ENCODE measurements at regions not wholly inside any gene's neighbourhood (a gene's known extent, or its start where the extent isn't known, plus 50 kb on each side); places are given as distances from the start of the nearest gene placed in this dataset.
"Not testable (repeated sequence)": the region's sequence is repeated elsewhere in the genome, so short reads cannot be mapped to it uniquely, and the experiment has no call there.

DNA sequence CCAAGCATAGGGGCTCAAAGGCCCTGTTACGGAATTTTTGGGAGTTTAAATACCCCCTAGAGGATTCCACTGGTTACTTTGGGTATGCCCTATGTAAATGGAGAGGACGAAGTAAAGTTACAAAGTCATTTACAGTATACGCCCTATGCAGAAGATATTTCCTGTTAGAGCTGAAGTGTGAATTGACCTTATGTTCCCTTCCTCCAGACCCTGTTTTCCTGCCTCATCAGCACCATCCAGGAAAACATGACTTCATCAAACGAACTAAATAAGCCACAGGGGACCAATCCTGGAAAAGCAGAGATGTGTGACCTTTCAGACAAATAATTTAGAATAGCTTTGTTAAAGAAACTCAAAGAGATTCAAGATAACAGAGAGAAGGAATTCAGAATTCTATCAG lies 177.4 kb downstream of the SQOR start:
- no peak for FAIRE-seq

DNA sequence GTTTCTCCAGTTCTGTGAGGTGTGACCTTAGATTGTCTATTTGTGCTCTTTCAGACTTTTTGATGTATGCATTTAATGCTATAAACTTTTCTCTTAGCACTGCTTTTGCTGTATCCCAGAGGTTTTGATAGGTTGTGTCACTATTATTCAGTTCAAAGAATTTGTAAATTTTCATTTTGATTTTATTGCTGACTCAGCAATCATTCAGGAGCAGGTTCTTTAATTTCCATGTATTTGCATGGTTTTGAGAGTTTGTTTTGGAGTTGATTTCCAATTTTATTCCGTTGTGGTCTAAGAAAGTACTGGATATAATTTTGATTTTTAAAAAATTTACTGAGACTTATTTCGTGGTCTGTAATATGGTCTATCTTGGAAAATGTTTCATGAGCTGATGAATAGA lies 182.7 kb downstream of the SQOR start:
- not testable (repeated sequence) for FAIRE-seq

DNA sequence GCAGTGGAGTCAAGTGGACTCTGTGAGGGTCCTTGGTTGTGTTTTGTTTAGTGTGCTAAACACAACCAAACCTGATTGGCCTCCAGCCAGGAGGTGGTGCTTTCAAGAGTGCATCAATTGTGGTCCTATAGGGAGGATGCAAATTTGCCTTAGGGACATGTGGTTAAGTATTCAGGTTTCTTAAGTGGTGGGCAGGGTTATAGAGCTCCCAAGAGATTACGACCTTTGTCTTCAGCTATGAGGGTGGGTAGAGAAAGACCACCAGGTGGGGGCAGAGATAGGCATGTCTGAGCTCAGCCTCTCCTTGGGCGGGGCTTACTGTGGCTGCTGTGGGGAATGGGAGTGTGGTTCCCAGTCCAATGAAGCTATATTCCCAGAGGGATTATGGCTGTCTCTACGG lies 186.6 kb downstream of the SQOR start:
- FAIRE-seq: no peak

DNA sequence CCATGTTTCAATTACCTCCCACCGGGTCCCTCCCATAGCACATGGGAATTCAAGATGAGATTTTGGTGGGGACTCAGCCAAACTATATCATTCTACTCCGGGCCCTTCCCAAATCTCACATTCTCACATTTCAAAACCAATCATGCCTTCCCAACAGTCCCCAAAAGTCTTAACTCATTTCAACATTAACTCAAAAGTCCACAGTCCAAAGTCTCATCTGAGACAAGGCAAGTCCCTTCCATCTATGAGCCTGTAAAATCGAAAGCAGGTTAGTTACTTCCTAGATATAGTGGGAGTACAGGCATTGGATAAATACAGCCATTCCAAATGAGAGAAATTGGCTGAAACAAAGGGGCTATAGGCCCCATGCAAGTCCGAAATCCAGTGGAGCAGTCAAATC lies 188.1 kb downstream of the SQOR start:
- FAIRE-seq: not testable (repeated sequence)

DNA sequence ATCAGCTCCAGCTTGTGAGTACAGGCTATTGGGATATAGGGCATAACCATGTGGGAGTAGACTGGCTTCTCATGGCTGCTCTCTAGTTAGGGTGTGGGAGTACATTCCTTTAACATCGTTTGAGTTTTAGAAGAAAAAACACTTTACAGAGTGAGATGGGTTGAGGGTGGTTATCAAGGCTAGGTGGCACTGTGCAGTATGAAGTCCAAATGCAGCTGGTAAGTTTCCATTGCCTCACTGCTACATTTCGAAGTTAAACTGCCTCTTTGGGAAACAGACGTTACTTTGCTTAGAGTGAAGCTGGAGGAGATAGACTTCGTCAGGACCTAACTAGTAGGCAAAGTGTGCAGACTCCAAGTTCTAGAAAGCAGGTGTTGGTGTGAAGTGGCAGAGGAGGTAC lies 192.4 kb downstream of the SQOR start:
- no peak for FAIRE-seq

DNA sequence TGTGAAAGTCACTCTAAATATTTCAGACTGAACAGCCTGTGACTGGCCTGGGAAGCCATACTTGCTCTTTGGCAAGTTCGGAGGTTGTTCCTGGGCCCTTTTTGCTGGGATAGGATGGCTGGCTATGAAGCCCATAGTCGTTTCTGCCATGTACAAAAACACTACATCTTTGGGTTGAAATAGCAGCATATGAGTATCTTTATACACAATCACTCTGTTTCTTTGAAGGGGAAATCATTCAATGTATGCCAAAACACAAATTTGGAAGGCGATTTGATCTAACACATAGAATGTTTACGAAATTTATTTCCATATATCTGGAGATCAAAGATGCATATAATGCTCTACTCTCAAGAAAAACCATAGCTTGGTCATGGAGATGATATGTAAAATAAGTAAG lies 192.9 kb downstream of the SQOR start:
- FAIRE-seq: no peak

DNA sequence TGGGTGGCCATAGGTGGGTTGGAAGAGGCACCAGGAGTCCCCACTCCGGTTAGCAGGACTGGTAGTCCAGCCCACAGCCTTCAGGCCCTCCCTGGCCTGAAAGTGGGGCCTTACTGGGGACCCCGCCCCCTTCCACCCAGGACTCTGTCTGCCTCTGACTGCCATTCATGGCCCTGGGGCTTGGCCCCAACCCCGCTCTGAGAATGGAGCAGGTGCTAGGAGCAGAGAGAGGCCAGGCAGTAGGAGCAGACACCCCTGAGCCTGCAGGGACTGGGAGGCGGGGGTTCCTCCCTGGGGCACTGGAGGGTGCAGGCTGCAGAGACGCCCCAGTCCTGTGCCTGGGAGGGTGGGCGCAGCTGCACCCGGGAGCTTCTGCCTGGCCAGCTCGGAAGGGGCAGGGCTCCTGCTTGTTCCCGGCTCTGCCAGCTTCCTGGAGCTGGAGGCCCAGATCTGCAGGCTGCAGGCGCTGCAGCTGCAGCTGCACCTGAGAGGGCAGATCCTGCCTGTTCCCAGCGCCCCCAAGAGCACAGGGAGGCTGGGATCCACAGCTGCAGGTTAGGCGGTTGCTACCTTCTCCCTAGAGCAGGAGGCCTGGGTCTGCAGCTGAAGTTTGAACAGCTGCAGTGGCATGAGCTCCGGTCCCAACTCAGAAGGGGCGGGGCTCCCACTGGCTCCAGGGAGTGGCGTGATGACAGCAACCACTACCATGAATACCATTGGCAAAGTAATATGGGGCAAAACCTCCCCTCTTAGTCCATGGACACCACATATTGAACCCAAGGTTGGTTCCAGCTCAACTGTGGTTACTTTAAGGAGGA lies 194.7 kb downstream of the SQOR start:
- FAIRE-seq: no peak

DNA sequence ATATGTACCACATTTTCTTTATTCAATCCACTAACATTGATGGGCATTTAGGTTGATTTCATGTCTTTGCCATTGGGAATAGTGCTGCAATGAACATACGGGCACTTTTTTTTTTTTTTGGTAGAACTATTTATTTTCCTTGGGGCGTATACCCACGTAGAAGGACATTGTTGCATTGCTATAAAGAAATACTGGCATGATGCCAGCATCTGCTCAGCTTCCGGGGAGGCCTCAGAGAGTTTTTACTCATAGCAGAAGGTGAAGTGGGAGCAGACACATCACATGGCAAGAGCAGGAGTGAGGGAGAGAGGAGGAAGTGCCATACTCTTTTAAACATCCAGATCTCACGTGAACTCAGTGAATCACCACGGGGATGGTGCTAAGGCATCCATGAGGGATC lies 197.0 kb downstream of the SQOR start:
- no peak for FAIRE-seq

DNA sequence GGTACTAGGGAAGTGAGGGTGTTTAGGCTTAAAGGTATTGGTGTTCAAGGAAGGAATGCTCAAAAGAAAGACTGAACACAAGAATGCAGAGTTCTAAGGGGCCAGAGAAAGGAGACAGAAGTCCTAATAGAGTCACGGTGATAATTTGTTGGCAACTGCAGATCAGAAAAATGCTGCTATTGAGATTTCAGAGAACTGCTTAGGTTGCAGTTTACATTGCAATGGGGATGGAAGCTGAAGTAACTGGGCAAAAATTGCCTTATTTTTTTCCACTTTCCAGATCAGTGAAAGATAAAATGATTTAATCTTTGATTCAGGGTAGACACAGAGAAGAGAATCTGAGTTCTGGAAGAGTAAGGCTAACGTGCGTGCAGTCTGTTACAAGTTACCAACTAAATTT lies 199.8 kb downstream of the SQOR start:
- no peak for FAIRE-seq

DNA sequence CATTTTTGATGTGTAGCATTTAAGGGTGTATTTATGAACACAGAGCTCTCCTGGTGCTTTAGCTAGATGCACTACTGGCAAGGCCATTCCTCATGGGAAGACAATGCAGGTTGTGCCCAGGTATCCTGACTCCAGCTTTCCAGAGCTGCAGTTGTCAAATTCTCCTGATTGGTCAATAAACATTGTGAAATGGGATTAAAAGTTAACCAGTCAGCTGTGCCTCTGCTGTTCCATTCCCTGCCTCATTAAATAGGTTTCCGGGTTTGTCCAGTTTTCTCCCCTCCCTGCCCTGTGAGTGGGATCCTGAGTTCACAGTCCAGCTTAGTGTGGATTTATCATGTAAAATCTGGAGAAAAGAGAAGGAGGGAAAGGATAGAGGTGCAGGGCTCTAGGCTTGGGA lies 207.3 kb downstream of the SQOR start:
- no peak for FAIRE-seq

DNA sequence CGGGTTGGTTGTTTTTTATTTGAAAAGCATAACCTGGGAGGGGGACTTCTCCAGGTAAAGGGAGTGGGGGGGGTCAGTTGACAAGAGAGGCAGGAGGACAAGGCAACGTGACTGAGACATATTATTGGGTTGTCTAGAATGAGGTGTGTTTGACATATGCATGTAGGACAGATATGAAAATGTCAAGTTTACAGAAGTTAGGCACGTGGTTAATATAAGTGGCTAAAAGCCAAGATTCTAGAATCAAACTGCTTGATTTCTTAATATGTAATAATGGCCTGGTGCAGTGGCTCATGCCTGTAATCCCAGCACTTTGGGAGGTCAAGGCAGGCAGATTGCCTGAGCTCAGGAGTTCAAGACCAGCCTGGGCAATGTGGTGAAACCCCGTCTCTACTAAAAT lies 212.8 kb downstream of the SQOR start:
- no peak for FAIRE-seq

DNA sequence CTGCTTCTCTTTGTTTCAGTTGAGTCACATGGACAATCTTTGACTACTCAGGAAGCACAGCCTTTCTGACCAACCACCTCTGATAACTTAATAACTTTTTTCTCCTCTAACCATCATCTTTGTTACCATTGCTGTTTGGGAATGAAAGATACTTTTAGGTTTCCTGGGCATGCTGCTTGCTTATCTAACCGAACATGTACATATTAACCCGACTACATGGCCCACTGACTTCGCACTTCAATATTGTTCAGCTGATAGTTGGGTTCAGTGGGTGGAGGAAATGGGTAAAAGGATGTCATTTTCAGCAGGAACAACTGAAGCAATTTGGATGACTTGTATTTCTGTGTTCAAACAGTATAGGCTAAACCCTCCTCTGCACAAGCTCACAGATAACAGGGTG lies 214.3 kb downstream of the SQOR start:
- FAIRE-seq: no peak

DNA sequence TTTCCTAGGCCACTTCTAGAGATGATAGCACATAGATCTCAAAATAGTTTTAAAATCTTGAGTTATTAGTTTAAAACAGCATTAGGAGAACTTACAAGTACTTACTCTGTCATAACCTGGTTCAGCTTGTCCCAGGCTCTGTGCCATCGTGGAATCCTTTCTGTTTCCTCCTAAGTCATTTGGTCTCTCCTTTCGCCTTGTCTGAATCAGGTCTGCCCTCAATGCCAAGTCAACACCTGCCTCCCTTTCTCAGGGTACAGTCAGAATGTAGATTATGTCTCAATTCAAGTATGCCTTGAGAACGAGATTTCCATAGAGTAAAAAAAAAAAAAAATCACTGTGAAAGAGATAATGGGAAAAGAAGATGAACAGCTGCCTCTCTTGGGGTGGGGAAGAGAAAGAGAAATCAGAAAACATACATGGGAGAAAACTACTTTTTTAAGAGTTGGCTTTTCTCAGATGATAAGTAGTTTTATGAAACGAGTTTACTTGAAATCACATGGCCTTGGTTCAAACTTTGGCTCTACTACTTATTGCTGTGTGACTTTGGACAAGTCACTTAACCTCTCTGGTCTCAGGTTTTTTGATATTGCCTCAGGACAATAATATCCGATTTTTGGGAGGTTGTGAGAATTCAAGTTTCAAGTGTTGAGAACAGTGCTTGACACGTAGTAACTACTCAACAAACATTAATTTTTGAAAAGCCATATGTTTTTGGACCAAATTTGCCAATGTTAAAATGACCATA lies 219.8 kb downstream of the SQOR start:
- FAIRE-seq: no peak

DNA sequence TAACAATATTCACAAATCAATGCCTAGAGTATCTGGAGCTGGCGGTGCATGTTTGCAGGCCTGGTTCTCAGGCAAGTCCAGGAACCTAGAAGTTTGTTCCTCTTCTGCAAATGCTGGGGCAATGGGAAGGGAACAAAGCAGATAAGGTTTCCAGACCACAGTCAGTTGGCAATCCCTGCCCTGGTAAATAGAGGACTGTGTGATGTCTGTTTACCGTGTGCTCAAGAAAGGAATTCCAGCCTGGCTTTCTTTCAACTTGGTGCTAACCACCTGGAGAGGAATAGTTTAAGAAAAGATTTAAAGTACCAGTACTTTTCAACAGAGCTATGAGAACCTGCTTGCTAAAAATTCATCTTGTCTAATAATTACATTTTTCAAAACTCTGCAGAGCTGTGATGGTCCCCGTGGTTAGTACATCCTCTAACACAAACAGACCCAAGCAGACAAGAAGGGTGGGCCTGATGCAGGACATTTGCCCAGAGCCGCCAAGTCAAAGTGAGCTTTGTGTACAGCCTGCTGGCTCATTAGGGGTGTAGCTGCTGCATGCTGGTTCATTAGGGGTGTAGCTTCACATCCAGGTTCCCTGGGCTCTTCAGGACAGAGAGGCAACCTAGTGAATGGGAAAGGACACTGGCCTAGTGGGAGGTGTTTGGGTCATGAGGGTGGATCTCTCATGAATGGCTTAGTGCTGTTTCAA lies 220.5 kb downstream of the SQOR start:
- FAIRE-seq: no peak

DNA sequence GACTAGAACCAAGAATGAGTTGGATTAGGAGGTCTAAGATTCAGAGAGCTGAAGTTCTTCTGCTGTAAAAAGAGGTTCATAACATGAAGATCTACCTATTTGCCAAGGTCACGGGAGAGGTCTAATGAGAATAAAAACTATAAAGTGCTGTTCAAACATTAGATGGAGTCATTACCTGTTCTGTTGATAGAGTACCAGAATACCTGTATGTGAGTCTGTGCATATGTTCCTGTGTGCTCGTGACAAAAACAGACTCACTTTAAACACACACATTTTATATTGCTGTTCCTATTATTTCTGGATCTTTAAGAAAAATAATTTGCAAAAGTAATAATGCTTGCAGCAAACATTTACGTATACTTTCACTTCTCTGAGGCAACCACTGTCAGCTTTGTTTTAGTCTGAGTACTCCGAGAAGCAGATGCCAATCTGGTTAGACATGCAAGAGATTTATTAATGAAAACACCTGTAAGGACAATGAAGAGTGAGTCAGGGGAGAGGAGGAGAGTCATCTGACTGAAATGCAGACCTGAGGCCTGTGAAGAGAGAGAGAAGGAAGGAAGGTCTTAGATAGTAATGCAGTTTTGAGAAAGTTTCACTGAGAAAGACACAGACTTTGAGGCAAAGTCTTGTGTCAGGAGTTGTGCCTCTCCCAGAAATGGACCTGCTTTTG lies 221.2 kb downstream of the SQOR start:
- no peak for FAIRE-seq

DNA sequence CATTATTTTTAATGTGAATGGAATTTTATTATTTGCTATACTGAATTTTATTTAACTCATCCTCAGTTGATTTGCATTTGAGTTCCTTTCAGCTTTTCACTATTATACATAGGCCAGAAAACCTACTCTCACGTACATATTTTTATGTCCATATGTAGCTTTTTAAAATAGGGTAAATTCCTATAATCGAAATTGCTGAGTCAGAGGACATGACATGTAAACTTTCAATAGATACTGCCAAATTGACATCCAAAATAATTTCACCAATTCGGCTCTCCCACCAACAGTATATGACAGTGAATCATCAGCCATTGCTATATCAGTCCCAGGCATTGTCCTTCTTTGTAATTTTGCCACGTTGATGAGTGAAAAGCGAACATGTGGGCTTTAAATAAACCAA lies 222.5 kb downstream of the SQOR start:
- no peak for FAIRE-seq

DNA sequence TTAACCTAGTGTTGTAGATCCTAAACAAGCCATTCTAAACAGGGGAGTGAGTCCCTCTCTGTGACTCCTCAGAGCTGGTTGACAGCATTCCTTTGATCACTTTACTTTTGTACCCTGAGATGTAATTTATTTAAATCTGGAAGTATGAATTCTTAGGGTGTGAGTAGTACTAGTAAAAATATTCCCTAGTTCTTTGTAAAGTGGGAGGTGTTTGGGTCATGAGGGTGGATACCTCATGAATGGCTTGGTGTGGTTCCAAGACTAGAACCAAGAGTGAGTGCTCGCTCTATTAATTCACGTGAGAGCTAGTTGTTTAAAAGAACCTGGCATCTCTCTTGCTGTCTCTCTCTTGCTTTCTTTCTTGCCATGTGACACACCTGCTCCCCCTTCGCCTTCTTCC lies 223.7 kb downstream of the SQOR start:
- FAIRE-seq: no peak

DNA sequence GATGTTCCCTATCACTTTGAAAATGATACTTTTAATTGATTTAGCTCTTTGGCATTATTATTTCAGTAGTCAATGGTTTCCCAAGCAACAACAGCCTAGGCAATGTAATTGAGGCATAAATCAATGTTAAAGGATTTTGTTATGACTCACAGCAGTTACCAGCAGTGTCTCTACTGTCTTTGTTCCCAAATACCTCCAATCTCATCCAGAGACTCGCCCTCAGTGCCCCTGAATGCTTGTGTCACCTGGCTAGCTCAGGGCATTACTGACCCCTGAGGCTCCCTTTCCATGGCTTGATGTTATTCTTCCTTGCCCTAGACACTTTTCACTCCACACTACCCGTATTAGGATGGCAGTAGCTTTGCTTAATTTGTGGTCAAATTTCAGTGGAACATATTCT lies 227.2 kb downstream of the SQOR start:
- no peak for FAIRE-seq

DNA sequence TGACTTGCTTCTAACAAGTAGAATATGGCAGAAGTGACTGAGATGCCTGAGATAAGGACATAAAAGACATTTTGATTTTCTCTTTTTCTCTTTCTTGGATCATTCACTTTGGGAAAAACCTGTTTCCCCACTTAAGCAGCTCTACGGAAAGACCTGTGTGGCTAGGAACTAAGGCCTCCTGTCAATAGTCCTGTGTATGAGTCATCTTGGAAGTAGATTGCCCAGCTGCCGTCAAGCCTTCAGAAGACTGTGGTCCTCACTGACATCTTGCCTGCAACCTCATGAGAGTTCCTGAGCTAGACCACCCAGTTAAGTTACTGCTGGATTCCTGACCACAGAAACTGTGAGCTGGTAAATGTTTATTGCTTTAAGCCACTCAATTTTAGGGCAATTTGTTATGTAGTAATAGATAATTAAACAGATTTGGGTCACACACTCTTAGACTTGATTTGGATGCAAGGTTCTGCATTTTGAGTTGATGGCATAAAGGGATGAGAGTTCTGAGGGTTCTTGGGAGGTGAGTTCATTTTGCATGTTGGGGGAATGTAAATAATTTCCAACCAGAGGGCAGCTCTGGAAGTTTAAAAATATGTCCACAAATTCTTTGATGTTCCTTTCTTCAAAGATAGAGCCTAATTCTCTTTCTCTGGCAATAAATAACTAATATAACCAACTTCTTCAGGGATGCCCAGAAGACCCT lies 229.2 kb downstream of the SQOR start:
- FAIRE-seq: no peak

DNA sequence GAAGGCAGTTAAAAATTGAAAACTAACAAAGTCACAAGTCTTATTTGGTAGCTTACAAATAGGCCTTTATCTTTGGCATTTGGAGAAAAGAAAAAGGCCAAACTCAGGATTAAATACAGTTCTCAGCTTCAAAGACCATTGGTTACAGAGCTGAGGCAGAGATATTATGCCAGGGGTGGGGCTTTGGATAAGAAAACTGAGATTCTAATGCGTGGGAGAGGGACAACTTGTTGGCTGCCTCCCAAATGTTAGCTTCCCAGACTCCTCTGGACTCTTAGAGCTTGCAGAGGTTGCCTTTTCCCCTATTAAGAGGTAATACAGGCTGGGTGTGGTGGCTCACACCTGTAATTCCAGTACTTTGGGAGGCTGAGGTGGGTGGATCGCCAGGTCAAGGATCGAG lies 231.8 kb downstream of the SQOR start:
- FAIRE-seq: no peak

DNA sequence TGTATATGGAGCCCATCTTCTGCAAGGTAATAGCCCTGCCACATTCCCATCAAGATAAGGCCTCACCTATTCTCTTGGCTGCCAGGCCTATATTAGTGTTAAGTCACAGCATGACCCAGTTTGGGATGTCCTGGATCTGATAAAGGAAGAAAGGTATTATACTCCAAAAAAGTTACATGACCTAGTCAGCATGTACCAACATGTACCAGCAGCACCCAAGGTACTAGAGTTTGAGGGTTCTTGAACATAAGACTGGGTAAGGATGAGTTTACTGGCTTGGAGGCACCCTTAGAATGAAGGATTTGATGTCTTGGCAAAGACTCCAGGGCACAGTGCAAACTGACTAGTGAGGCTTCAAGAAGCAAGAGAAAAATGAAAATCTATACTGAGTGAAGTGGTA lies 232.5 kb downstream of the SQOR start:
- no peak for FAIRE-seq

DNA sequence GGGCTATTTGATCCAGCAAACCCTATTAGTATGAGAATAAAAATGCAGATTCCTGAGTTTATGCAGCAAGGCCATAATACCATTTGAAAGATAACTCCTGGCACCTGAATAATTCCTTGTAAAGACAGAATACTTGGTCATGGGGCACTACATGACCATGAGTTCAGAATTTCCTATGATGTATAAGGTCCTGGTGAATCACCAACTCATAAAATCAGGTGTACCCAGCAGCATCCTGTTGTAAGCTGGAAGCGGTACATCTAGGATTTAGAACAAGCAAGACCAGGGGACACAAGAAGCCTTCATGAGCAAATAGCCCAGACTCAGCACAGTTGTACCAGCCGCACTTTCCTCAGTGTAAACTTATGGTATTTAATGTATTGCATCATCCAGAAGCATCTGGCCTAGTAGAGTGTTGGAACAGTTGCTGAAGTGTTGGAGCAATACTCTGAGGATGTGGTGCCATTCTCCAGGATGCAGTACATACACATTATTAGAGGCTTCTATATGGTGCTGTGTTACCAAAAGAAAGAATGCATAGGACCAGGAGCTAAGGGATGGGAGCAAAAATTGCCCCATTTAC lies 233.4 kb downstream of the SQOR start:
- FAIRE-seq: no peak

Data from G401.6 (cell line).